ENCODE measurements at regions not wholly inside any gene's neighbourhood (a gene's known extent, or its start where the extent isn't known, plus 50 kb on each side); places are given as distances from the start of the nearest gene placed in this dataset.

GRCh38 chr9:90706230-90706629 lies 63.6 kb upstream of the DIRAS2 start:
- TF ChIP-seq TAF1 (IDR thresholded peaks at IDR 0.05; ENCODE audit: low read depth) (no peak), TEAD4 (IDR thresholded peaks at IDR 0.05) (no peak), EGR1 (IDR thresholded peaks at IDR 0.05) (no peak), EP300 (IDR thresholded peaks at IDR 0.05; ENCODE audit: borderline replicate concordance) (no peak), YY1 (IDR thresholded peaks at IDR 0.05; ENCODE audit: low read depth) (no peak), NFIC (IDR thresholded peaks at IDR 0.05) (no peak), TCF12 (IDR thresholded peaks at IDR 0.05; ENCODE audit: low read depth) (no peak), RAD21 (IDR thresholded peaks at IDR 0.05; ENCODE audit: low read depth) (no peak), FOXM1 (IDR thresholded peaks at IDR 0.05; ENCODE audit: borderline replicate concordance, low read depth) (no peak), CEBPB (IDR thresholded peaks at IDR 0.05) (no peak)
- TF ChIP-seq, protein P1, sequence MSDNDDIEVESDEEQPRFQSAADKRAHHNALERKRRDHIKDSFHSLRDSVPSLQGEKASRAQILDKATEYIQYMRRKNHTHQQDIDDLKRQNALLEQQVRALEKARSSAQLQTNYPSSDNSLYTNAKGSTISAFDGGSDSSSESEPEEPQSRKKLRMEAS (IDR thresholded peaks at IDR 0.05): no peak
- TF ChIP-seq, protein P2, sequence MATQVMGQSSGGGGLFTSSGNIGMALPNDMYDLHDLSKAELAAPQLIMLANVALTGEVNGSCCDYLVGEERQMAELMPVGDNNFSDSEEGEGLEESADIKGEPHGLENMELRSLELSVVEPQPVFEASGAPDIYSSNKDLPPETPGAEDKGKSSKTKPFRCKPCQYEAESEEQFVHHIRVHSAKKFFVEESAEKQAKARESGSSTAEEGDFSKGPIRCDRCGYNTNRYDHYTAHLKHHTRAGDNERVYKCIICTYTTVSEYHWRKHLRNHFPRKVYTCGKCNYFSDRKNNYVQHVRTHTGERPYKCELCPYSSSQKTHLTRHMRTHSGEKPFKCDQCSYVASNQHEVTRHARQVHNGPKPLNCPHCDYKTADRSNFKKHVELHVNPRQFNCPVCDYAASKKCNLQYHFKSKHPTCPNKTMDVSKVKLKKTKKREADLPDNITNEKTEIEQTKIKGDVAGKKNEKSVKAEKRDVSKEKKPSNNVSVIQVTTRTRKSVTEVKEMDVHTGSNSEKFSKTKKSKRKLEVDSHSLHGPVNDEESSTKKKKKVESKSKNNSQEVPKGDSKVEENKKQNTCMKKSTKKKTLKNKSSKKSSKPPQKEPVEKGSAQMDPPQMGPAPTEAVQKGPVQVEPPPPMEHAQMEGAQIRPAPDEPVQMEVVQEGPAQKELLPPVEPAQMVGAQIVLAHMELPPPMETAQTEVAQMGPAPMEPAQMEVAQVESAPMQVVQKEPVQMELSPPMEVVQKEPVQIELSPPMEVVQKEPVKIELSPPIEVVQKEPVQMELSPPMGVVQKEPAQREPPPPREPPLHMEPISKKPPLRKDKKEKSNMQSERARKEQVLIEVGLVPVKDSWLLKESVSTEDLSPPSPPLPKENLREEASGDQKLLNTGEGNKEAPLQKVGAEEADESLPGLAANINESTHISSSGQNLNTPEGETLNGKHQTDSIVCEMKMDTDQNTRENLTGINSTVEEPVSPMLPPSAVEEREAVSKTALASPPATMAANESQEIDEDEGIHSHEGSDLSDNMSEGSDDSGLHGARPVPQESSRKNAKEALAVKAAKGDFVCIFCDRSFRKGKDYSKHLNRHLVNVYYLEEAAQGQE (IDR thresholded peaks at IDR 0.05; ENCODE audit: low read depth): no peak
